ENCODE measurements at regions not wholly inside any gene's neighbourhood (a gene's known extent, or its start where the extent isn't known, plus 50 kb on each side); places are given as distances from the start of the nearest gene placed in this dataset.

- no peak for TF ChIP-seq POLR2A (IDR thresholded peaks at IDR 0.05)
- no peak for TF ChIP-seq CTCF (IDR thresholded peaks at IDR 0.05)
Observed at GRCh38 chr17:28255616-28256015, 63.4 kb upstream of the TMEM97 start.

All from transverse colon (tissue), 3 donors.